ENCODE measurements at regions not wholly inside any gene's neighbourhood (a gene's known extent, or its start where the extent isn't known, plus 50 kb on each side); places are given as distances from the start of the nearest gene placed in this dataset.

GRCh38 chr18:11286431-11286830 is 137.1 kb upstream of the PIEZO2 start:
- TF ChIP-seq CTCF (IDR thresholded peaks at IDR 0.05 in 8 of 11, conservative IDR thresholded peaks at IDR 0.05 in 3 of 11) (no peak), POLR2A (IDR thresholded peaks at IDR 0.05) (no peak), POLR2AphosphoS5 (IDR thresholded peaks at IDR 0.05) (no peak)
